Erythroblast (primary cell): ENCODE measurements at regions not wholly inside any gene's neighbourhood (a gene's known extent, or its start where the extent isn't known, plus 50 kb on each side); places are given as distances from the start of the nearest gene placed in this dataset.
"Not testable (repeated sequence)": the region's sequence is repeated elsewhere in the genome, so short reads cannot be mapped to it uniquely, and the experiment has no call there.

Experiments used
- DNase-seq, 2 experiments: peaks; one replicate each; lab custom pipeline; 2025; lab: John Stamatoyannopoulos, UW
- GATA1 ChIP-seq: IDR thresholded peaks from 2 replicates; pipeline ENCODE4 v1.6.1; 2011; ENCODE audit warnings: low read depth, mild to moderate bottlenecking, control low read depth, low read length, moderate library complexity
- POLR2A ChIP-seq: IDR thresholded peaks from 2 replicates; pipeline ENCODE4 v1.6.1; 2011; ENCODE audit warnings: mild to moderate bottlenecking, low read length

DNA sequence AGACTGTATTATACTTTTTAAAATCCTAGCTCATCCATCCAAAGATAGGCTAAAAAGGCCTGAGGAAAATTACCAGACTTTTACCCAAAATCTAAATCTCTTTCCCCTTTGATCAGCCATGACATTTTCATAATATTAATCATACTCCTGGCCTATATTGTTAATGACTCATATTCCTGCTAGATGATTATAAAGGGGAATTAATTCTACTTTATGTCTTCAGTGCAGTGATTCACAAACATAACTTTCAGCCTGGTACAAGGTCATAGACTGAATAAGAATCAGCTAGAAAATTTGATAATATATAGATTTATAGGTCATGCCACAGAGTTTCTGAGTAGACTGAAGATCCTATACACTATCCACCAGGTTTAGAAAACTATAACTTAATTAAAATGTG lies 1905.4 kb downstream of the C4orf33 start:
- DNase-seq = no peak
- TF ChIP-seq POLR2A (no peak), GATA1 (no peak)

DNA sequence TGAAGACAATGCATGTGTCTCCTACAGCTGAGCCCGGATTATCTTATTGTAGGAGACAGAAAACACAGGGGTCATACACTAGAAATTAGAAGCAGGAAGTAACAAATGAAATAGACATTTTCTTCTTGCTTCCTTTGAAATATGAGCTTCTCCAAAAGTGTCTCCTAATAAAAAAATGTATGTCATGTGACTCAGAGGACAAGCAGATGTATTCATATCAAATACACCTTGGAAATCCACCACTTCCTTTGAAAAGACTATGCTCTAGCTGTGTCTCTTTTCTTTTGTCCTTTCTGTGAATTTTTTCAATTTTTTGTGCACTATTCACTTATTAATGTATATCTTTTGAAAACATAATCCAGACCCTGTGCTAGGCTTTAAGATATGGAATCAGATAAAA lies 1906.2 kb downstream of the C4orf33 start:
- no peak for DNase-seq
- no peak for TF ChIP-seq GATA1
- TF ChIP-seq POLR2A = no peak

DNA sequence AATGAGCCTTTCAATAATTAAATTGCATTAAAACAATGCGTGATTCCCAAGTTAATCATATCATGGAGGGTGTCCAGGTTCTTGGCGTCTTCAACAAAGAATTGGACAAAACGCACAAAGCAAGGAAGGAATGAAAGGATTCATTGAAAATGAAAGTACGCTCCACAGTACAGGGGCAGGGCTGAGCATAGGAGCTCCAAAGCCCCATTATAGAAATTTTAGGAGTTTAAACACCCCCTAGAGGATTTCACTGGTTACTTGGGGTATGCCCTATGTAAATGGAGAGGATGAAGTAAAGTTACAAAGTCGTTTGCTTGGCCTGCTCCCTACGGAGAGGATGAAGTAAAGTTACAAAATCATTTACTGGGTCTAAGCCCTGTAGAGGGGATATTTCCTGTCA lies 1910.4 kb downstream of the C4orf33 start:
- no peak for DNase-seq
- TF ChIP-seq POLR2A = no peak

DNA sequence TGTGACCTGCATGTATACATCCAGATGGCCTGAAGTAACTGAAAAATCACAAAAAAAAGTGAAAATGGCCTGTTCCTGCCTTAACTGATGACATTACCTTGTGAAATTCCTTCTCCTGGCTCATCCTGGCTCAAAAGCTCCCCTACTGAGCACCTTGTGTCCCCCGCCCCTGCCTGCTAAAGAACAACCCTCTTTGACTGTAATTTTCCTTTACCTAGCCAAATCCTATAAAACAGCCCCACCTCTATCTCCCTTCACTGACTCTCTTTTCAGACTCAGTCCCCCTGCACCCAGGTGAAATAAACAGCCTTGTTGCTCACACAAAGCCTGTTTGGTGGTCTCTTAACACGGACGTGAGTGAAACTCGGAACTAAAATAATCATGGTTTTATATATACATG lies 1916.0 kb downstream of the C4orf33 start:
- DNase-seq = not testable (repeated sequence)

DNA sequence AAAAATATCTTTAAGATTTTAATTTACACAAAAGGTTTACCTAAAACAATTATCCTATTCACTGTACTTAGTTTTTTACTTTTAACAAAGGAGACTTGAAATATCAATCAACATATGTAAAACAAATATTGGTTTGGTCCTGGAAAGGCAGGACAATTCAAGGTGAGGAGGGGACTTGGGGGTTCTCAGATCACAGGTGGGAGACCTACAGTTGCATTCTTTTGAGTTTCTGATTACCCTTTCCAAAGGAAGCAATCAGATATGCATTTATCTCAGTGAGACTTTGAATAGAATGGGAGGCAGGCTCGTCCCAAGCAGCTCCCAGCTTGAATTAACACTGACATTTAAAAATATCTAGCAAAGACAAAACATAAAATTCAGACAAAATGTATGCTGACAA lies 1917.3 kb downstream of the C4orf33 start:
- DNase-seq = no peak
- TF ChIP-seq GATA1 (no peak), POLR2A (no peak)

DNA sequence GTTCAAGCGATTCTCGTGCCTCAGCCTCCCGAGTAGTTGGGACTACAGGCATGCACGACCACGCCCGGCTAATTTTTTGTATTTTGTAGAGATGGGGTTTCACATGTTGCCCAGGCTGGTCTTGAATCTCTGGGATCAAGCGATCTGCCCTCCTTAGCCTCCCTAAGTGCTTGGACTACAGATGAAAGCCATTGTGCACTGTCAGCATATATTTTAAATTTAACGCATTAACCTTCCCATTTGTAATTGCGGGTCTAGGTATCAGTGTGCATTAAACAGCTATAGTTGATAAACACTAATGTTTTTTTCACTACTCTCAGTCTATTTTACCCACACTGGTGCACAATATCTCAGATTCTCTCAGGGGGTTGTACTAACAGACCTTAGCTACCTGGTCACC lies 1930.8 kb downstream of the C4orf33 start:
- no peak for TF ChIP-seq GATA1
- no peak for TF ChIP-seq POLR2A
- no peak for DNase-seq

DNA sequence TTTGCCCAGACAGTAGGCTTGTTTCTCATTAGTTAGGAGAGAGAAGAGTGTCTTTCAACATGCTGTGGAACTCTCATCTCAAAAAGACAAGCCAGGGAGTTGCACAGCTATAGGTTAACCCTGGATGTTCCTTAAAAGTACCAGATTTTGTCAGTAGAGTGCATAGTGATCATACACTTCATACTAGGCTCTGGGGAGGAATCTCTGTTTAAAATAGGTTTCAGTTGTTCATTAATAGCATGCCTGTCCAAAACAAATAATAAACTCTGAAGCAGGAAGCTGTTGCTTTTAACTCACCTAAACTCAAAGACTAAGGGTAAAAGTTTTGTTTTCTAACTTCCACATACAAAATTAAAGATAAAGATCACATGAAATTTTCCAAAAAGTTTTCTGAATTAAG lies 1948.4 kb downstream of the C4orf33 start:
- TF ChIP-seq POLR2A (no peak), GATA1 (no peak)
- DNase-seq = no peak

DNA sequence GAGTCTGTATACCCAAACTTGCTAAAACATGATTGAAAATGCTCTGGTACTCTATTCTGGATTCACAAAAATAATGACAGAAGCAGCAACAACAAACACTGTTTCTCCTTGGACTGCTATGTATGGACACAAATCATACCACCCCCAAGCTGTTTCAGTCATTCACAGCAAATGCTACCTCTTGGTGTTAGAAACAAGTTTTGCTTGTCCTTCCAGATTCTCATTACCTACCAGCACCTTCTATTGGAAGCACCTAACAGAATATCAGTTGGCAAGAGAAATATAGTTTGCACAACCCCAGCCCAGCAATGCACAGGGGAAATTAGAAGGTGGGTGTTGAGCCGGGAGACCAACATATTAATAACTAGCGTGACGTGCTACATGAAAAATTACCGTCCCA lies 1950.9 kb downstream of the C4orf33 start:
- no peak for TF ChIP-seq GATA1
- TF ChIP-seq POLR2A = no peak

DNA sequence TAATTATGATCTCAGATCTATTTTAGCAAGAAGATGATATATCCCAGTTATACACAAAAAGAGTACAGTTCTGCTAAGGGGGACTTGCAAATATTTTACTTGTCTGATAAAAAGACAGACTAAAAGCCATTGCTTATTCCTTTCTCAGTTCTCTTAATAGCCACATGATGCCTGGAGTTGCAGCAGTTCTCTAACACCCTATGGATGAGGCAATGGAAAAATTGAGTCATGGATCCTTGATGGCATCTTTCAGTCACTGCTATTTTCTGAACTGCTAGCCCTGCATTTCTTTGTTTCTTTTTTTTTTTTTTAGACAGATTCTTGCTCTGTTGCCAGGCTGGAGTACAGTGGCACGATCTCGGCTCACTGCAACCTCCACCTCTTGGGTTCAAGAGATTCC lies 1956.7 kb downstream of the C4orf33 start:
- DNase-seq = no peak
- no peak for TF ChIP-seq POLR2A
- TF ChIP-seq GATA1 = no peak

More for the DNA sequence above, 1950.9 kb downstream of the C4orf33 start:
- DNase-seq = no peak

DNA sequence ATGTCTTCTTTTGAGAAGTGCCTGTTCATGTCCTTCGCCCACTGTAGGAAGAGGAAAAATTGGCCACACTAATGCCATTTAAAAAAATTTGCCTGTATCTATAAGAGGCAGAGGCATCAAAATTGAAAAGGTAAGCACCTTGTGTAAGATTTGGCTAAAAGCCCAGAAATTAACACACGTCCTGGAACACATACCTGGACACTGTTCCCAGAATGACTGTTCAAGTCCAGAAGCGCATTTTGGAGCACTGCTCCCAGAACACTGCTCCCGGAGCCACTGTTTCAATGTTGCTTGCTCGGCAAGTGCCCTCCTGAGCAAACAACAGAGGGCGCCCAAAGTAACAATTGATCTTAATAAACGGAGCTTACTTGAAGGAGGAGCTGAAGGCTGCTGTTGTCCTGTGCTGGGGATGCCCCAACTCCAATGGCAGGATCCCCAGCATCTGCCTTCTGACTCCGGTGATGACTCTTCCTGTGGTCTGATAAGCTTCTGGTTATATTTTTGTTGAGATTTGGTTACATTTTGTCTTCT lies 1958.6 kb downstream of the C4orf33 start:
- no peak for TF ChIP-seq POLR2A
- TF ChIP-seq GATA1 = no peak
- DNase-seq = no peak

DNA sequence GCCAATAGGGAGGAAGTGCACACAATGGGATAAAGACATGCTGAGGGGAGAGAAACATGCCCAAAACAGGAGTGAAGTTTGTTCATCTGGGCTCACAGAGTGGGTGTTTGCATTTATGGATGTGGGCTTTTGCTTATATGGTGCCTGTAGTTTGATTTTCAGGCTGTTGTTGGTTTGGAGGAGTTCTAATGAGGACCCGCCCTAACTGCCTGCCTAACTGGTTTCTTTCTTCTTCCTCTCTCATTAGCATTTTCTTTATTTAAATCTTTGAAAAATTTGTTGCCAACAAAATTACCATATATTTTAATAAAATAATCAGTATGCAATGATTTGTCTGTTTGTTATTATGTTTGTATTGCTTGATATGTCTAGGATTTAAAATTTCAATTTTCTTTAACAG lies 1965.8 kb downstream of the C4orf33 start:
- no peak for DNase-seq
- TF ChIP-seq POLR2A (no peak), GATA1 (no peak)

DNA sequence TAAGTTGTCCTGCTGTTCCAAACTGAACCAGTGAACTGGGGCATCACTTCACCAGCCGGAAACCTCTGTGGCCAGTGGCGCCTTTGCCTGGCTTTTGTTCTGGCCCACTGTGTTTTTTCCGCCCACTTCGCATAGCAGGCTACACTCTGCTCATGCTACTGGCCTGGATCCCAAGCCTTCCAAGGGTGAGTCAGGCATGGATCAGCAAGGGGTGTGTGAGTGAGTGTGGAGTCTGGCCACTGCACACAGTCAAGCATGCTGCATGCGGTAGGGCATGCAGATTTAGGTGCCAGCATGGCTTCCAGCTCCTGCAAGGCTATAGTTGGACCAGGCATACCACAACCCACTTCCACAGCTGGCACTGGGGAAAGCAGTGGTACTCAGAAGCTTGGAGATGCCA lies 1967.9 kb downstream of the C4orf33 start:
- no peak for DNase-seq
- TF ChIP-seq GATA1 = no peak
- TF ChIP-seq POLR2A = no peak

DNA sequence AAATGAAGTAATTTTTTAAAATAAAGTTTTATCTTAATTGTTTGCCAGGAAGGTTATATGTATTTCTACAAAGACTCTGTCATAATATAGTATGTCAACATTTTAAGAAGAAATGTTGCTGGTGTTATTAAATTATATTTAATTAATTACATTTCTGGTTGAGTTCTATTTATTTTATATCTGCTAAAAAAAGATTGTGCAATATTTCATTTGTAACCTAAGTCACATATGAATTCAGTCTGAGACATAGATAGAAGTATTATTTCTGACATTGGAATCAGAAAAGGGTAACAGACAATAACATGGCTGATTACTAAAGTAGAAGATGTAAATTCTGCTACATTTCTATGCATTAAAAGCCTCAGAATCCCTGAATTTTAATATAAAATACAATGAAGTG lies 1985.1 kb downstream of the C4orf33 start:
- DNase-seq = no peak
- TF ChIP-seq POLR2A (no peak), GATA1 (no peak)

DNA sequence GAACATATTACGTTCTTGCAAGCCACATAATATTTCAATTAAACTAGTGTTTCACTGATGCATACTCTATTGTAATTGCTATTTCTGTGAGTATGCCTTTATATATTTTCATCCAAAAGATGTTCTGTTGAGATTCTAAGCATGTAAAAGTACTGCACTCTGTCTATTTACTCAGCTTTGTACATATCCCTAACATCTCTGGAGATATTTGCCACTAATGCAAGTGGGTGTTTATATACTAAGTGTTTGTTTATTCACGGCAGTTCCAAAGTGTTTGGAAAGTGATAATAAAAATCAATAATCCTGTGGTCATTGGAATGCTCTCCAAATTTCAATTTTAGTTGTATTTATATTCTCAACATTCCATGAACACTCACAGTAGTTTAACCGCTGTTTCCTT lies 1989.0 kb downstream of the C4orf33 start:
- TF ChIP-seq GATA1 = no peak
- no peak for TF ChIP-seq POLR2A
- no peak for DNase-seq

DNA sequence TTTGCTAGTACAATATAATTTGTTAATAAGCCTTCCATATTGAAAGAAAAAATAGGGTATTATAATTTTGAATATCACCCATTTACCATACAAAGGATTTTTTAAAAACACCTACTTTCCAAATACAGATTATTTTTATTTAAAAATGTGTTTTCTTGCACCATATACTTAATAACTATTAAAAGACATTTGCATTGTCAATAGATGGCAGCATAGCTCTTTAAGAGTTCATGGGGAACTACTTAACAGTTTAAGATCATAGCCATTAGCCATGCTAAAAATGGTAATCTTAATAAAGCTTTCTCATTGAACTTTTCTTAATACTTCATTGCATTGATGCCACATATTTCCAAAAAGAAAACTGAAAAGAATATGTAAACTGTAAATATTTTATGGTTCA lies 1995.9 kb downstream of the C4orf33 start:
- DNase-seq = peak; percentile 4 to 5
- no peak for TF ChIP-seq GATA1
- TF ChIP-seq POLR2A = no peak

DNA sequence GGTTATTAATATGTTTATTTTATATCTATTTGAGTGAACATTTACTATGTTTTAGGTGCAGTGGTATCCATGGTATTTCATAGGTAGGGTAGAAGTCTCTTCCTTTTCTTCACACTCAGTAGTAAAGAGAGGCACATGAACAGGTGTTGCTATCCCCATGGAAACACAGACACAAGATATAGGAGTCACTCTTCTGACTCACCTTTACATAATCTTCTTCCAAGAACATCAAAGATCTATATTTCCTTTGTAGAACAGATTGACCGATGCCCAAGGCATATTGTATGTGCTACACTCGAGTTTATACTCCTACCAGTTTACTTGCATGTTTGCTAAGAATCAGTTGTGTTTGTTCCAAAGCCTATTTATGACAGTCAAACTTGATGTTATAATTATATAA lies 1997.4 kb downstream of the C4orf33 start:
- no peak for DNase-seq
- TF ChIP-seq POLR2A (no peak), GATA1 (no peak)
